ENCODE measurements at regions not wholly inside any gene's neighbourhood (a gene's known extent, or its start where the extent isn't known, plus 50 kb on each side); places are given as distances from the start of the nearest gene placed in this dataset.
"Not testable (repeated sequence)": the region's sequence is repeated elsewhere in the genome, so short reads cannot be mapped to it uniquely, and the experiment has no call there.

DNA sequence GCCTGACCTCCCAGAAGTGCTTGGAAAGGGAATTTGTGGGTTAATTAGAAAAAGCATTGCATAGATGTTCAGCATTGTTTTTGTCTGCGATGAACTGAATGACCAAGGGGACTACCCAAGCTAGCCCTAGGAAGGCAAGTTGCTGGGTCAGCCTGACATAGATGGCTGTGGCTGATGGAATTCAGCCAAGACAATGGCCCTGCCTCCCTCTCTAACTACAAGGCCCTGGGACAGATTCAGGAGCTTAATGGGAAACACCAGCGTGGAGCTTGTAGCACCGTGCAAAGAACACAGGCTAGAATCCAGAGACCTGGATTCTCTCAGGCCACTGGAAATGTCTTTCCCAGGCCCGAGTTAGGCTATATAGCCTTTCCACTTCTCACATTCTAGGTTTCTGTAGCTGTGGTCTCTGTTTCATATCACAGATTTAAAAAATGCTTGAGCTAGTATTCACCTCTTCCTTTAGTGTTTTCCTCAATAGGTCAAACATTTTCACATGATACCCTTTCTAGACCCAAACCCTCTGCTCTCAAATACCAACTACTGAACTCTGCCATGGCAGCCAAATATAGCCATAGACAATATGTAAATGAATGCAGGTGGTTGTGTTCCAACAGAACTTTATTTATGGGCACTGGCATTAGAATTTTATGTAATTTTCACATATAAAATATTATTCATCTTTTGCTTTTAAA lies 294.3 kb upstream of the MEX3C start:
- in situ Hi-C loops (cut with HindIII; ENCODE audit: low pct_ligation_motif_present, low pct_unique_long_range_greater_than_20kb, low sequenced_read_pairs) = no loop called here
- no peak for DNase-seq

DNA sequence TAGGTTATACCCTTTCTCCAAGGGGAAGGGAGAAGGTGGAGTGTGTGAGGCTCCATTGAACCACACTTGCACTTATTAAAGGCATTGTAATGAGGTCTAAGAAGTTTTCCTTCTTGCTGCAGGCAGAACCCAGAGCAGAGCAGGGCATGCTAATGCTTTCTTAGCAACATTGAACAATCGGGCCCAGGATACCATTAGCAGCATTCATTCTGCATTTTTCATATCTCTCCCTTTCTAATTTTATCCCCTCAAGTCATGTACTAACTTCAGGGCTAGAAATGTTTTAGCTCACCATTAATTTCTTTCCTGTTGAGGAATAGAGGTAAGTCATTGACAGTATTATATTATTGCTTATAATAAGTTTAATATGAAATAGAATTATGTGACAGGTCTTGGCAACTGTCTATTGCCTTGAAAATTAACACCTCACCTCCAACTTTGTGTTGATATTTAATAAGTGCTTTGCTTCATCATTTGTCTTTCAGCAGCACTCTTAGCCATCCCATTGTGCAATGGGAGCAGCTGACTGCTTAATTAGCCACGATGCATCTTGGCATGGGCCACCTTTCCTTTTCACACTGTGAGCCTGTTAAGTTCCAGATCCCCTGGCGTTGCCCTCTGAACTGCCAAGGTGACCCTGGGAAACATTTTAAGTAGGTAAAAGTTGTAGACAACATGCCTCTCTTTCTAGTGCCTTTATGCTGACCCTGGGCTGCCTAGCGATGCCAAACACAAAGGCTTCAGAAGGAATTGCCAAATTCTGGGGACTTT lies 300.8 kb upstream of the MEX3C start:
- DNase-seq = no peak
- in situ Hi-C loops (cut with HindIII; ENCODE audit: low pct_ligation_motif_present, low pct_unique_long_range_greater_than_20kb, low sequenced_read_pairs) = no loop called here

DNA sequence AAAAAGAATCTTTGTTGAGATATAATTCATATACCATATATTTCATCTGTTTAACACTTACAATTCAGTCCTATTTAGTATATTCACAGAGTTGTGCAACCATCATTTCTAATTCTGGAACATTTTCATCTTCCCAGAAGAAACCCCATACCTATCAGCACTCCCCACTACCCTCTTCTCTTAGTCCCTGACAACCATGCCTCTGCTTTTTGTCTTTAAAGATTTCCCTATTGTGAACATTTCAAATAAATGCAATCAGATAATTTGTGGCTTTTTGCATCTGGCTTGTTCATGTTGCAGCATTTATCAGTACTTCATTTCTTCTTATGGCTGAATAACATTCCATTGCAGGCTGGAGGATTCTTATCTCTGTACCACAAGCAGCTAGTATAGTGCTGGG lies 305.9 kb upstream of the MEX3C start:
- in situ Hi-C loops (cut with HindIII; ENCODE audit: low pct_ligation_motif_present, low pct_unique_long_range_greater_than_20kb, low sequenced_read_pairs) = no loop called here
- DNase-seq = no peak

DNA sequence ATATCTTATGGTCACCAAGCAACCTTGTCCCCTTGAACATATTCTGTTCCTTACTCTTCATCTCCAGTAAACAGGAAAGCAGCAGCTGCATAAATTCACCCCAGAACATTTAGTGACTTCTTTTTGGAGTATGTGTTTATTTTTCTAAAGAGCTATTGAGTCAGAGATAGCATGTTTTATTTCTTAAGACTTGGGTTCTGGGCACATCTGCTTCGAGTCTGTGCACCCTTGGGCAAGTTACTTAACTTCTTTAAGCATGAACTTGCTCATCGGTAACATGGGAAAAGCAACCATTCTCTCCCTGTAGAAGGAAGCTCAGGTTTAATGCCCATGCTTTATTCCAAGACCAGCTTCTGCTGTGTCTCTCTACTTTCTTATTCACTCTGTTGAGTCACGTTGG lies 309.3 kb upstream of the MEX3C start:
- no peak for DNase-seq
- in situ Hi-C loops (cut with HindIII; ENCODE audit: low pct_ligation_motif_present, low pct_unique_long_range_greater_than_20kb, low sequenced_read_pairs) = no loop called here

DNA sequence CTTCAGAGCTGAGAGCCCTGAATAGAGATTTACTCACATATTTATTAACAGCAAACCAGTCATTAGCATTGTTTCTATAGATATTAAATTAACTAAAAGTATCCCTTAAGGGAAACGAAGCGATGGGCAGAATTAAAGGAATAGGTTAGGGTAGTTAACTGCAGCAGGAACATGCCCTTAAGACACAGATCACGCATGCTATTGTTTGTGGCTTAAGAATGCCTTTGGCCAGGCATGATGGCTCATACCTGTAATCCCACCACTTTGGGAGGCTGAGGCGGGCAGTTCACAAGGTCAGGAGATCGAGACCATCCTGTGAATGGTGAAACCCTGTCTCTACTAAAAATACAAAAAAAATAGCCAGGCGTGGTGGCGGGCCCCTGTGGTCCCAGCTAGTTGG lies 310.9 kb upstream of the MEX3C start:
- in situ Hi-C loops (cut with HindIII; ENCODE audit: low pct_ligation_motif_present, low pct_unique_long_range_greater_than_20kb, low sequenced_read_pairs) = not testable (repeated sequence)

DNA sequence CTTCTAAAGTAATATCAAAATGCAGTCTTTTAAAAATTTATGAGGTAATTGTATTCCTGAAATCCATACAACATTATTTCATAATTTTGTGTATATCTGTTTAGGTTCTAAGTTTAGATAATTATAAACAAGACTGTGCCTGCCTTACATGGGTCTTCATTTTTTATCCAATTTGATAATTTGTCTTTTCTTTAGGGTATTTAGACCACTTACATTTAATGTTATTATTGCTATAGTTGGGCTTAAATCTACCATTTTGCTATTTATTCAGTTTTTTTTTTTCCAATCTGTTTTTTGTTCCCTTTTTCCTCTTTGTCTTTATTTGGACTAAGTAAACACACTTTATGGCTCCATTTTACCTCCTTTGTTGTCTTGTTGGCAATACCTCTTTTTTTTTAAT lies 312.5 kb upstream of the MEX3C start:
- no peak for DNase-seq
- in situ Hi-C loops (cut with HindIII; ENCODE audit: low pct_ligation_motif_present, low pct_unique_long_range_greater_than_20kb, low sequenced_read_pairs) = no loop called here

More for the DNA sequence above, 310.9 kb upstream of the MEX3C start:
- DNase-seq = not testable (repeated sequence)

DNA sequence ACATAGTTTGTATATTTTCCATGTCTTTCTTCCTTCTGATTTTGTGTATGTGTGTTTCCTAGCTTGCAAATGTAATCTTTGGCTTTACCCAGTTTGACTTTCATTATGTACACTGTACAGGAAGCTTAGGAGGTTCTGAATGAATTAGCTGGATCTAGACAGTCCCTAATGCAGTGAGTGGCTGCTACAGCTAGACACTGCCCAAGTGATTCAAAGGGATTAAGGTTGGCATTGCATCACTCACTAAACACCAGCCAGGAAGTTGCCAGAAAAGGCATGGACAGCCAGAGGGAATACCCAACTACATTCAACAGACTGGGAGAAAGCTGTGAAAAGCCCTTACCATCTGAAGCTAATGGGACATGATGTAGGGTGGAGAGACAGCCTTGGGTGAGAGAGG lies 316.0 kb upstream of the MEX3C start:
- no peak for DNase-seq
- in situ Hi-C loops (cut with HindIII; ENCODE audit: low pct_ligation_motif_present, low pct_unique_long_range_greater_than_20kb, low sequenced_read_pairs) = no loop called here

DNA sequence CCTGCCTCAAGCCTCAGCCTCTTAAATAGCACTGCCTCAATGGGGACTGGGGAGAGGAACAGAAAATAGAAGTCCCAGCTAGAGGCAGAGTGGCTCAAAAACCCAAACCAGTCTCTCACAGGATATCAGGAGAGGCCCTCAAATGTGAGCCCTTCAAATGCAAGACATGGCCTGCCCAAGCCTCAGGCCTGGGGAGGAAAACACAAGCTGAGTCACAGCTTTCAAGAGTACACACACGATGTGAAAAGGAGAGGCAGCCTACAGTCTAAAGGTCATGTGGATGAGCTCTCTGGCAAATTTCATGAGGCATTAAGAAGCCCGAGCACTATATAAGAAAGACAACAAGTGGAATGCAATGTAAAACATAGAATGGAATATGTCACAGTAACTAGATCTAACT lies 316.6 kb upstream of the MEX3C start:
- in situ Hi-C loops (cut with HindIII; ENCODE audit: low pct_ligation_motif_present, low pct_unique_long_range_greater_than_20kb, low sequenced_read_pairs) = no loop called here
- DNase-seq = no peak

DNA sequence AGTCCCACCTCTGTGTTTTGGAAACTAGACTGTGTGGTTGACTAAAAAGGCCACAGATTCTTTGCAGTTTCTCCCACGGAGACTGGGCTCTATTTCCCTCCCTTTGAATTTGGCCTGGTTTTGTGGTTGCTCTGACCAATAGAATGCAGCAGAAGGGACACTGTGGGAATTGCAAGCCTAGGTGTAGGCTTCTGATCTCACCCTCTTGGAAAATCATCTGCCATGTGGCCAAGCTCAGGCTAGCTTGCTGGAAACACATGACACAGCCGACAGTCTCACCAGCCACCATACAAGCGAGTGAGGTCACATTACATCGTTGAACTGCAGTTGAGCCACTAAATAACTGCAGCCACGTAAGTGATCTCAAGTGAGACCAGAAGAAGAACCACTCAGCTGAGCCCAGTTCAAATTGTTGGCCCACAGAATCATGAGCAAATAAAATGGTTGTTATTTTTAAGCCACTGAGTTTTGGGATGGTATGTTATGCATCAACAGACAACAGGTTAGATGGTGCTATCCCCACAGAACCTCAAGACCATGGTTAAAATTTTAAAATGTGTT lies 319.1 kb upstream of the MEX3C start:
- DNase-seq = no peak
- in situ Hi-C loops (cut with HindIII; ENCODE audit: low pct_ligation_motif_present, low pct_unique_long_range_greater_than_20kb, low sequenced_read_pairs) = no loop called here

DNA sequence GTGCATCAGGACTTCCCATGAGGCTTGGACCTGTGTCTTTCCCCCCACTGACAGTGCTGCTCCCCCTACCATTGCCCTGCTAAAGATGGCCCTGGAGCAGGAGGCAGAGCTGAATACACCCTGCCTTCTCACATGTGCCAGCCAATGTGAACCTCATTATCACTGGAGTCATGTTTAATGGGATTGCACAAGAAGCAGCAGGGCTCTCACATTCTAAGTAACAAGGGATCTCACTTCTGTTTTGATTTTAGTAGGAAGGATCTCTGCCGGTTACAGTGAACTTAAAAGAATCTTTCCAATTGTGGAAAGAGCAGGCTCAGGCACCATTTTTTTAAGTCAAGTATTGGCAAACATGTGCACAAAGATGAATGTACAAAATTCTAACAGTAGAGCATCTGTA lies 322.1 kb upstream of the MEX3C start:
- DNase-seq = no peak
- in situ Hi-C loops (cut with HindIII; ENCODE audit: low pct_ligation_motif_present, low pct_unique_long_range_greater_than_20kb, low sequenced_read_pairs) = no loop called here

DNA sequence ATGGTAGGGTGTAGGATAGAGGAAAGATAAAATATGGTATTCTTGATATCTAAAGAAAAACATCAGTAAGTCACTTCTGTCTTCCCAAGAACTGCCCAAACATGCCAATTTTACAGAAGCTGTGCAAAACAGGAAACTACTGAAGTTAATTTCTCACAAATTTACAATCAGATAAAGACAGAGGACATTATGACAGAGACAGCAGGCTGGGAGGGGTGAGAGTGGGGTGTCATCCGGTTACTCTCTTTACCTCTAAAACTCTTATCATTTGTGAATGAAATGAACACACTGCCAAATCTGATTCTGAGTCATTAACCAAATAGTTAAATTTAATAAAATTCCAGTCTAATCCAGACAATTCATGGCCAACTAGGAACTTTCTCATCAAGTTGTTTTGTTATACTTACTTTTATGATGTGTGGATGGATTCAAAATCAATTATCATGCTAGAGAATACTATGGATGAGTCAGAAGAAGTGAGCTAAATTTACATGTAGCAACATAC lies 323.2 kb upstream of the MEX3C start:
- no peak for DNase-seq
- in situ Hi-C loops (cut with HindIII; ENCODE audit: low pct_ligation_motif_present, low pct_unique_long_range_greater_than_20kb, low sequenced_read_pairs) = no loop called here

DNA sequence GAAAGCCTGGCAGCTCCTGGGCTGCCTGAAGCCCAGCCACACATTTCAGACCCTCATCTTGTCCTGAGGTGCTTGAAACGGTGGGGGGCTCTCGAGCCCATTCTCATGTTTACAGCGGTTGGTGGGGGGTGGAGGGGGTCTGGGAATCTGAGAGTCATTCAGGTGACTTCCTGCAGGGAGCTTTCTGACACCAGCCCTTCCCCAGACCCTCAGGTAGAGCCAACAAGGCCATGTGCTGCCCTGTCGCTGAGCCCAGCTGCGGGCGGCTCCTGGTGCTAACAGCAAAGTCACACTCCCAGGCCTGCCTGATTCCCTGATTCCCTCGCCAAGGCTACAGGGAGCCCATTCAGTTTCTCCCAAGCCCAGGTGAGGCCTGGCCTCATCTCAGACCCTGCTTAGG lies 324.9 kb upstream of the MEX3C start:
- in situ Hi-C loops (cut with HindIII; ENCODE audit: low pct_ligation_motif_present, low pct_unique_long_range_greater_than_20kb, low sequenced_read_pairs) = no loop called here
- no peak for DNase-seq

DNA sequence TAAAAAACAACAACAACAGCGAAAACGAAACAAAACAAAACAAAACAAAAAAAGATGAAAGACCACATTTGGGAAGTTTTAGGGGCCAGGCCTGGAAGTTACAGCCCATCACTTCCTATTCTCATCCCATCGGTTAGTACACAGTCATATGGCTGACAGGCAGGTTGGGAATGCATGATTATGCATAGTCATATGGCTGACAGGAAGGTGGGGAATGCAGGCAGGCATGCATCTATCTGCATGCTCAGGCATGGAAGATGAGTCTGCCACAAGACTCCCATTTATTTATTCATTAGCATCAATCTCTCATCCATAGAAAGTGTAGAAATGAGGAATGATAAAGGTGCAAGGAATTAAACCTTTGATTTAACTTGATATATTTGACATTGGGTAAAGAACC lies 325.3 kb upstream of the MEX3C start:
- no peak for DNase-seq
- in situ Hi-C loops (cut with HindIII; ENCODE audit: low pct_ligation_motif_present, low pct_unique_long_range_greater_than_20kb, low sequenced_read_pairs) = no loop called here

DNA sequence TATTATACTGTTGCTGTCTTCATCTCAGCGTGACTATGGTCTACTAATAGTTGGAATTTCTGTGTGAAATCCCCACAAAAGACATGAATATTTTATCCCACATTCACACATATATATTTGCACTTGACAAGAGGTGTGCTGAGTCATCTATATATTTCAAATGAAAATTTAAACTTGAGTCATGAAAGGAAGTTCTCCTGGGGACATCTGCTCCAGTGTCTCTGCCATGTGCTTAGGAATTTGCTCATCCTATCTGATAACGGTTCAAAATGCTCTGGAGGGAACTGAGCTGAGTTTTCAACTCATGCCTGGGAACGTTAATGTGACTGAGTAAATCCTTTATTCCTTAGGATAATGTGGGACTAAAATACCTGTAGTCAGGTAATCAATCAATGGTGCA lies 326.2 kb upstream of the MEX3C start:
- in situ Hi-C loops (cut with HindIII; ENCODE audit: low pct_ligation_motif_present, low pct_unique_long_range_greater_than_20kb, low sequenced_read_pairs) = no loop called here
- DNase-seq = no peak

DNA sequence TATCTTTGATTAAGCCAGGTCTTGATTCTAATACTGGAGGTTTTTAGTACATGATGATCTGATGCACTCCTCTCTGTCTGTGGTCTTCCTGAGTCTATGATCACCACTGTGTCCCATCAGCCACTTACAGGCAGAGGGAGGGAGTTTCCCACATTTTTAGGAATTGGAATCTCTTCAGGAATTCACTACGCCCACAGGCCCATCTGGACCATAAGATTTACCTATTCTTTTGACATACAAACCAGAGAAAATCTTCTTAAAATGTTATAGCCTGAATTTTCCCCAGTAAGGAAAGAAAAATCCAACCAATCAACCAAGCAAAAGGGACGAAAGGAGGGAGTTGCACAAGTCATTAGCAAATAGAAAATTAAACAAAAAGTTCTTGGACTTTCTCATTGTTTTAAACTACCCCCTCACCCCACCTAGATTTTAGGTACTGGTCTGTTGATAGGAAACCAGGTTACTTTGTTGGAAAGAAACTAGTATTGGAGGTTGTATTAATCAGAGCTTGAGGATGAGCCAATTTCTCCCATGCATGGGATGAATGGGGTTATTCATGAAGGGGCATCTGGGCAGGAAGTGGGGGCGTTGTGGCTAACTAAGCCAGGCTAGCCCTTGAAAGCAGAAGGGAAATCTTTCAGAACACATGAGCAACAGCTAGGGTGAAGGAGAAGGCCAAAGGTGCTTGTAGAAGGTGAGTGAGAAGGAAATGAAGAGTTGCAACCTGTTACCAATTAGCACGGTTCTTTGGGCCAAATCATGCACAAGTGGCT lies 328.2 kb upstream of the MEX3C start:
- in situ Hi-C loops (cut with HindIII; ENCODE audit: low pct_ligation_motif_present, low pct_unique_long_range_greater_than_20kb, low sequenced_read_pairs) = no loop called here
- no peak for DNase-seq

DNA sequence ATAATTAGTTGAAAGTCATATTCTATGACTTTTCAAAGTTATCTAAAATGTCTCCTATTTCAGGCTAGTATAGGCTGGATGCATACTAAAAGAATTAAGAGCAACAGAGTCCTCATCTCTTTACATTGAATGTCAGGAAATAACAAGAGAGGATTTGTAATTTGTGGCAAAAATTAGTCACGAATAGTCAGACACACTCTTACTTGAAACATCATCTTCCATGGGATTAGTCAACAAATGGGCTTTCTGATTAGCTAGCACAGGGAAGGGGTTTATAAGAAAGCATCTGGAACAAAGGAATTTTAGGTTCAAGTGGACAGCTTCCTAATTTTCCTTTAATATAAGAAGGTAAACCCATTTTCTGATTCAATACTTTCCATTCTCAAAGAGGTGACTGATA lies 330.3 kb upstream of the MEX3C start:
- in situ Hi-C loops (cut with HindIII; ENCODE audit: low pct_ligation_motif_present, low pct_unique_long_range_greater_than_20kb, low sequenced_read_pairs) = no loop called here
- DNase-seq = no peak

DNA sequence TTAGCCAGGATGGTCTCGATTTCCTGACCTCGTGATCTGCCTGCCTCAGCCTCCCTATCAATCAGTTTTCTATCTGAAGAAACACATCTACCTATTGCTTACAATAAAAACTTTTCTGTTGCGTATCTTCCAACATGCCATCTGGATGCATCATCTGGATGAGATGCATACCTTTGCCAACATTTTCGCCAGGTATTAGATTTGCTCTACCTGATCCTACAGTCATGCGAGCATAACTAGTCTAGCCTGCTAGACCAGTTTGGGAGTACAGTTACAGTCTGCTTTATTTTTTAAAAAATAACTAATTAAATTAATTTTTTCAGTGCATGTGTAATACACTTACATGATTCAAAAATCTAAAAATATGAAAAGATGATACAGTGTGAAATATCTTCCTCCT lies 334.0 kb upstream of the MEX3C start:
- in situ Hi-C loops (cut with HindIII; ENCODE audit: low pct_ligation_motif_present, low pct_unique_long_range_greater_than_20kb, low sequenced_read_pairs) = no loop called here
- DNase-seq = no peak

DNA sequence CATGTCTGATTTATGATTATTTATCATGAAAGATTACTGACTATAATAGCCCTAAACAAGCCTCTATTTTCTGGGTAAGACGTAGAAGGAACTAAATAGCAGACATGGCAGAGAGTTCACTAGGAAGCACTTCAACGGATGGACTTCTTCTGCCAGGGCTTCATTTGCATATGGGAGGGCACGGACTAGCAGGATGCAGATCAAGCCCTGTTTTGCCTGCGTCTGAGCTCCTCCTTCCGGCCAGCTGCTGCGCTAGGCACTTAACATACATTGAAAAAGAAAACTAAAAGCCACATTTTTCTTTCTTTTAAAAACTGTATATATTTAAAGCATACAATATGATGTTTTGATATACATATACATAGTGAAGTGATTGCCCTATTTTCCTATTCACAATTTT lies 340.0 kb upstream of the MEX3C start:
- in situ Hi-C loops (cut with HindIII; ENCODE audit: low pct_ligation_motif_present, low pct_unique_long_range_greater_than_20kb, low sequenced_read_pairs) = no loop called here

DNA sequence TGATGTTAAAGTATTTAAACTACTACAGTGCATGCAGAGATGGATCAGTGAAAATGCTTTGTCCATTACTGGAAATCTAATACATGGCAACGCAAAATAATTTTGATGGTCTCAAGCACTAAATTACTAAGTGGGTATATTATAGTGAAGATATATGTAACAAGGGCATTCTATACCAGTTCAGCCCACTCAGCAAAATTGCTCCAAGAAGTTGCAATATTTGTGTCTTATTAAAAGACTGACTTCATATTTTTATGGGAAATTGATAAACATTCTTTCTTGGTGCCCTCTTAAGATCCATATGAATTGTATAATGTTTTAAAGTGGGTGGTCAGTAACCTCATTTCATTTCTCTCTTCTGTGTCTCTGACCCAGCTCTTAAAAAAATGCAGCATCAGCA lies 343.1 kb upstream of the MEX3C start:
- no peak for DNase-seq
- in situ Hi-C loops (cut with HindIII; ENCODE audit: low pct_ligation_motif_present, low pct_unique_long_range_greater_than_20kb, low sequenced_read_pairs) = no loop called here

More for the DNA sequence above, 340.0 kb upstream of the MEX3C start:
- DNase-seq = no peak

Measured in ACHN (cell line).